ENCODE measurements at regions not wholly inside any gene's neighbourhood (a gene's known extent, or its start where the extent isn't known, plus 50 kb on each side); places are given as distances from the start of the nearest gene placed in this dataset.
"Not testable (repeated sequence)": the region's sequence is repeated elsewhere in the genome, so short reads cannot be mapped to it uniquely, and the experiment has no call there.

DNA sequence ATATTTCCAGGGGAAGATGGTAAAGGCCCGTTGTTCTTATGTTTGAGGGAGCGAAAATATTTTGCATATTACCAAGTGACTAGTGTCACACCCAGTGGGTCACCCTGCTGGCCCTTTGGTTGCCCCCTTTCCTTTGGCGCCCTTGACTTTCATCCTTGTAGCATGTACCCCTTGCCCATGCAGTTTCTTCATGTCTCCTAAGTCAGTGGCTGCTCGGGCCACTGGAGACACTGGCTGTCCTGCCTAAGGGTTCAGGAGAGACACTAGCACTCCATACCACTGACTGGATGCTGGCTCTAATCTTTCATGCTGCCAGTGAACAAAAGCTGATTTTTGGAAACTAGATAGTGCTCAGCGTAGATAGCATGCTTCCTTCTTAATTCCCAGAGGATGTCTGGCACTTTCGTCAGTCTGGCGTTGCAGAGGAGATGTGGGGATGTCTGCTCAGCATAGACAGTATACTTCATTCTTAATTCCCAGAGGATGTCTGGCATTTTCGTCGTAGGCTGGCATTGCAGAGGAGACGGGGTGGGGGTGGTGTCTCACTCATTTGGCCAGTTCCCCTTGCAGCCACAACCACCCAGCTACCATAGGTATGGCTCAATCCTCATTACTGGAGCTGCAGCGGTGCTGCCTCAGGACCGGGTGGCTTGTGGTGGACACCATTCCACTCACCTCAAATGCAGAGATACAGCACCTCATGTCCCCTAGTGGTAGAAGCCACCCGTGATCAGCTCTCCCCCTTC is 770.9 kb upstream of the TPTE start:
- ATAC-seq (no peak), DNase-seq (ENCODE audit: low read depth in 1 of 2, low spot score in 1 of 2) (no peak), FAIRE-seq (no peak)
- TF ChIP-seq EP300 (IDR thresholded peaks at IDR 0.05) (no peak), JUN (IDR thresholded peaks at IDR 0.05) (no peak), CHD4 (IDR thresholded peaks at IDR 0.05; ENCODE audit: borderline replicate concordance) (no peak), EHMT2 (IDR thresholded peaks at IDR 0.05; ENCODE audit: low read depth) (no peak), SREBF2 (IDR thresholded peaks at IDR 0.05) (no peak), ELK1 (IDR thresholded peaks at IDR 0.05; ENCODE audit: low read depth, low read length) (no peak), MAZ (IDR thresholded peaks at IDR 0.05; ENCODE audit: borderline replicate concordance, low read depth, low read length) (no peak), TFCP2L1 (CRISPR knock-in tag; IDR thresholded peaks at IDR 0.05) (no peak), SMC3 (IDR thresholded peaks at IDR 0.05) (no peak), NFE2L2 (conservative IDR thresholded peaks at IDR 0.05; ENCODE audit: low read length) (no peak), FOXS1 (CRISPR knock-in tag; IDR thresholded peaks at IDR 0.05) (no peak)
- TF ChIP-seq, protein P1, sequence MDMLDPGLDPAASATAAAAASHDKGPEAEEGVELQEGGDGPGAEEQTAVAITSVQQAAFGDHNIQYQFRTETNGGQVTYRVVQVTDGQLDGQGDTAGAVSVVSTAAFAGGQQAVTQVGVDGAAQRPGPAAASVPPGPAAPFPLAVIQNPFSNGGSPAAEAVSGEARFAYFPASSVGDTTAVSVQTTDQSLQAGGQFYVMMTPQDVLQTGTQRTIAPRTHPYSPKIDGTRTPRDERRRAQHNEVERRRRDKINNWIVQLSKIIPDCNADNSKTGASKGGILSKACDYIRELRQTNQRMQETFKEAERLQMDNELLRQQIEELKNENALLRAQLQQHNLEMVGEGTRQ (IDR thresholded peaks at IDR 0.05) = no peak
- POLR2A ChIA-PET = no interaction called here
- no peak overlapping the region for H3K4me3 ChIP-seq
- no peaks in the 10 kb centered on the region for H3K9me3 ChIP-seq
- H3K27ac ChIP-seq = no peak overlapping the region
- no peak overlapping the region for H3K4me2 ChIP-seq
- CTCF ChIA-PET = no interaction called here
- H3K4me1 ChIP-seq = no peaks in the 10 kb centered on the region
- 7% methylated on average over 12 of the region's 13 CpGs for WGBS (ENCODE audit: missing lambda C conversion rate)

GRCh38 chr21:9751087-9751585 is 770.2 kb upstream of the TPTE start:
- 6% methylated on average over 6 of the region's 6 CpGs for WGBS (ENCODE audit: missing lambda C conversion rate)
- not testable (repeated sequence) for FAIRE-seq, H3K9me3 ChIP-seq

GRCh38 chr21:9752028-9752427 is 769.4 kb upstream of the TPTE start:
- not testable (repeated sequence) for DNase-seq (ENCODE audit: low read depth in 1 of 2, low spot score in 1 of 2); FAIRE-seq
- WGBS (ENCODE audit: missing lambda C conversion rate) = 0% methylated on average over 3 of the region's 9 CpGs

More at GRCh38 chr21:9751087-9751585, 770.2 kb upstream of the TPTE start:
- H3K4me3 ChIP-seq; H3K27ac ChIP-seq; H3K4me1 ChIP-seq; CTCF ChIA-PET; ATAC-seq; DNase-seq (ENCODE audit: low read depth in 1 of 2, low spot score in 1 of 2); H3K4me2 ChIP-seq; POLR2A ChIA-PET: not testable (repeated sequence)

DNA sequence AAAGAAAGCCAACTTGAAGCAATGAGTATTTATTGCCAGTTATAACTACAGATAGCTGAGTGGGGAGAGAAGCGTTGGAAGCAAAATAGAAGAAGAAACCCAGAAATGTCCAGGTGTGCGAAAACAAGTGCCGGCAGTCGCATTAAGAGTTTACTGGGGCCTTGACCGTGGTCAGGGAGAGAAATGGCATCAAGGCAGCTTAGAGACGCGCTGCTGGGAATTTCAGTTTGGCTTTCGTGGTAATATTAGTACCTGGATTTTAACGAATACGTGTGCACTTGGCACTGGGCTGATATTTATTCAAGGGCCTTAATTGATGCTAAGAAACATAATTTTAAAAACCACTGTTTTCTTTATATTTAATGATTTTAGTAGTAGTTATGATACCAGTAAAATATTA is 767.9 kb upstream of the TPTE start:
- H3K9me3 ChIP-seq; CTCF ChIA-PET; ATAC-seq; H3K4me2 ChIP-seq; DNase-seq (ENCODE audit: low read depth in 1 of 2, low spot score in 1 of 2); POLR2A ChIA-PET; H3K27ac ChIP-seq; FAIRE-seq; H3K4me1 ChIP-seq; H3K4me3 ChIP-seq: not testable (repeated sequence)
- WGBS (ENCODE audit: missing lambda C conversion rate) = 15% methylated on average over 10 of the region's 10 CpGs

More at GRCh38 chr21:9752028-9752427, 769.4 kb upstream of the TPTE start:
- H3K4me2 ChIP-seq, H3K9me3 ChIP-seq, H3K4me3 ChIP-seq, H3K4me1 ChIP-seq, H3K27ac ChIP-seq, POLR2A ChIA-PET, ATAC-seq, CTCF ChIA-PET: not testable (repeated sequence)

GRCh38 chr21:9753943-9754342 is 767.4 kb upstream of the TPTE start:
- ATAC-seq (no peak), DNase-seq (ENCODE audit: low read depth in 1 of 2, low spot score in 1 of 2) (no peak), FAIRE-seq (no peak)
- no peak for TF ChIP-seq ESRRA (IDR thresholded peaks at IDR 0.05; ENCODE audit: borderline replicate concordance, low read length)
- no peak for TF ChIP-seq MAX (IDR thresholded peaks at IDR 0.05)
- no peak for TF ChIP-seq MYC (IDR thresholded peaks at IDR 0.05; ENCODE audit: borderline replicate concordance, low read length)
- no peak for TF ChIP-seq ELK1 (IDR thresholded peaks at IDR 0.05; ENCODE audit: low read depth, low read length)
- TF ChIP-seq, protein P2, sequence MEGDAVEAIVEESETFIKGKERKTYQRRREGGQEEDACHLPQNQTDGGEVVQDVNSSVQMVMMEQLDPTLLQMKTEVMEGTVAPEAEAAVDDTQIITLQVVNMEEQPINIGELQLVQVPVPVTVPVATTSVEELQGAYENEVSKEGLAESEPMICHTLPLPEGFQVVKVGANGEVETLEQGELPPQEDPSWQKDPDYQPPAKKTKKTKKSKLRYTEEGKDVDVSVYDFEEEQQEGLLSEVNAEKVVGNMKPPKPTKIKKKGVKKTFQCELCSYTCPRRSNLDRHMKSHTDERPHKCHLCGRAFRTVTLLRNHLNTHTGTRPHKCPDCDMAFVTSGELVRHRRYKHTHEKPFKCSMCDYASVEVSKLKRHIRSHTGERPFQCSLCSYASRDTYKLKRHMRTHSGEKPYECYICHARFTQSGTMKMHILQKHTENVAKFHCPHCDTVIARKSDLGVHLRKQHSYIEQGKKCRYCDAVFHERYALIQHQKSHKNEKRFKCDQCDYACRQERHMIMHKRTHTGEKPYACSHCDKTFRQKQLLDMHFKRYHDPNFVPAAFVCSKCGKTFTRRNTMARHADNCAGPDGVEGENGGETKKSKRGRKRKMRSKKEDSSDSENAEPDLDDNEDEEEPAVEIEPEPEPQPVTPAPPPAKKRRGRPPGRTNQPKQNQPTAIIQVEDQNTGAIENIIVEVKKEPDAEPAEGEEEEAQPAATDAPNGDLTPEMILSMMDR (IDR thresholded peaks at IDR 0.05) = no peak
- TF ChIP-seq HOXB13 (CRISPR knock-in tag; IDR thresholded peaks at IDR 0.05; ENCODE audit: low read depth) = no peak
- TF ChIP-seq ZSCAN20 (CRISPR knock-in tag; IDR thresholded peaks at IDR 0.05) = no peak
- no peak for TF ChIP-seq NFE2L2 (conservative IDR thresholded peaks at IDR 0.05; ENCODE audit: low read length)
- TF ChIP-seq HEYL (CRISPR knock-in tag; IDR thresholded peaks at IDR 0.05) = no peak
- TF ChIP-seq KDM5A (IDR thresholded peaks at IDR 0.05) = no peak
- no peak for TF ChIP-seq RAD21 (conservative IDR thresholded peaks at IDR 0.05 in 1 of 2, IDR thresholded peaks at IDR 0.05 in 1 of 2)
- Histone ChIP-seq H3K9me3 (no peaks in the 10 kb centered on the region), H3K4me3 (no peak overlapping the region), H3K4me1 (no peaks in the 10 kb centered on the region), H3K27ac (no peak overlapping the region), H3K4me2 (no peak overlapping the region)
- WGBS (ENCODE audit: missing lambda C conversion rate) = 27% methylated on average over 7 of the region's 7 CpGs
- ChIA-PET POLR2A (no interaction called here), CTCF (no interaction called here)
